ENCODE measurements at regions not wholly inside any gene's neighbourhood (a gene's known extent, or its start where the extent isn't known, plus 50 kb on each side); places are given as distances from the start of the nearest gene placed in this dataset.
A peak's percentile ranks its signal among the peaks of the same experiment; 100 is the strongest.

- peak; percentile 18 for DNase-seq
Measured at GRCh38 chr5:159864885-159865691, 51.2 kb upstream of the ADRA1B start.

GRCh38 chr5:159866093-159866492 lies 50.2 kb upstream of the ADRA1B start:
- DNase-seq = no peak

All from right kidney (tissue), 1 donor.